ENCODE measurements at regions not wholly inside any gene's neighbourhood (a gene's known extent, or its start where the extent isn't known, plus 50 kb on each side); places are given as distances from the start of the nearest gene placed in this dataset.

DNA sequence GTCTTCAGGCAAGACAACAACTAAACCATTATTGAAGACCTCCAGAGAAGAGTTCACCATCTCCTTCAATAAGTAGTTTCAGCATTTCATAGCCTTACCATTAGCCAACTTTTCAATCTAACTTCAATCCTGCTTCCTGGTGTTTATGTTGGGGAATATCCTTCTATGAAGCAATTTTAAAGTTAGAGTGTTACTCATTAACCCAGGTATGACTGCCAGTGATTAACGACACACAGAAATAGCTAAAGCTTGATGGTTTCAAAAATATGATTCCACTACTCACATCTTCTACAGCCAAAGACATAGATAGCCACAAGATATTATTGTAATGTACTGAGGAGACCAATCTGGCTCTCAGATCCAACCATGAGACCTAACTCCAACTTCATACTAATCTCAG is 403.2 kb downstream of the EFNB2 start:
- TF ChIP-seq CTCF (IDR thresholded peaks at IDR 0.05) = no peak
- TF ChIP-seq POLR2A (IDR thresholded peaks at IDR 0.05) = no peak
- TF ChIP-seq POLR2AphosphoS5 (IDR thresholded peaks at IDR 0.05; ENCODE audit: insufficient read depth in 1 of 2, low read depth in 1 of 2) = no peak

Data from vagina (tissue), 2 donors.